HG02970 (cell line): ENCODE measurements at regions not wholly inside any gene's neighbourhood (a gene's known extent, or its start where the extent isn't known, plus 50 kb on each side); places are given as distances from the start of the nearest gene placed in this dataset.

Experiments
- ATAC-seq: cut with Tn5 transposase; IDR thresholded peaks from one replicate; pipeline ENCODE4 v1.9.1; 2021; ENCODE audit warnings: mild to moderate bottlenecking, moderate library complexity, moderate number of reproducible peaks; ENCODE audit not compliant: unreplicated experiment, low FRiP score

GRCh38 chr12:92089559-92089958 is 56.1 kb downstream of the BTG1 start:
- ATAC-seq: no peak

- no peak for ATAC-seq
Observed at GRCh38 chr12:92088805-92089204, 56.8 kb downstream of the BTG1 start.

- ATAC-seq: no peak
Observed at GRCh38 chr12:92085736-92086040, 60.0 kb downstream of the BTG1 start.

GRCh38 chr12:92085040-92085735 is 60.5 kb downstream of the BTG1 start:
- ATAC-seq: no peak

- ATAC-seq: no peak
Observed at GRCh38 chr12:92080911-92081285, 64.7 kb downstream of the BTG1 start.

- ATAC-seq: no peak
Observed at GRCh38 chr12:92079054-92079385, 66.6 kb downstream of the BTG1 start.

- no peak for ATAC-seq
Observed at GRCh38 chr12:92078167-92079053, 67.2 kb downstream of the BTG1 start.

- no peak for ATAC-seq
Observed at GRCh38 chr12:92077530-92077929, 68.1 kb downstream of the BTG1 start.

- no peak for ATAC-seq
Observed at GRCh38 chr12:92076101-92076500, 69.5 kb downstream of the BTG1 start.

- ATAC-seq: no peak
Observed at GRCh38 chr12:92075425-92075914, 70.2 kb downstream of the BTG1 start.

GRCh38 chr12:92074889-92075288 is 70.8 kb downstream of the BTG1 start:
- no peak for ATAC-seq

GRCh38 chr12:92073094-92073493 is 72.6 kb downstream of the BTG1 start:
- ATAC-seq: no peak

GRCh38 chr12:92072112-92072511 is 73.5 kb downstream of the BTG1 start:
- no peak for ATAC-seq

- no peak for ATAC-seq
Observed at GRCh38 chr12:92070864-92071445, 74.7 kb downstream of the BTG1 start.

- no peak for ATAC-seq
Observed at GRCh38 chr12:92070054-92070863, 75.4 kb downstream of the BTG1 start.

GRCh38 chr12:92068459-92068858 is 77.2 kb downstream of the BTG1 start:
- no peak for ATAC-seq

- no peak for ATAC-seq
Observed at GRCh38 chr12:92065639-92066038, 80.0 kb downstream of the BTG1 start.

GRCh38 chr12:92065018-92065499 is 80.6 kb downstream of the BTG1 start:
- peak; percentile 65 for ATAC-seq

- no peak for ATAC-seq
Observed at GRCh38 chr12:92064422-92064821, 81.2 kb downstream of the BTG1 start.

GRCh38 chr12:92063641-92064040 is 82.0 kb downstream of the BTG1 start:
- ATAC-seq: no peak
